A673 (cell line): ENCODE measurements at regions not wholly inside any gene's neighbourhood (a gene's known extent, or its start where the extent isn't known, plus 50 kb on each side); places are given as distances from the start of the nearest gene placed in this dataset.

Experiments
- BruUV-seq: library from RNA; stranded (reverse); fragments of 400-500 nt; replicated peaks from 2 replicates; lab custom pipeline; 2021; lab: Mats Ljungman, UMichigan
- CTCF ChIA-PET: fragments of 300-600 bp; sonication (Branson Sonifier 250); formaldehyde crosslinking; loops from one replicate; lab custom pipeline; 2022; ENCODE audit warnings: antibody characterized with exemption; lab: Charles Lee
- POLR2A ChIA-PET: fragments of 300-600 bp; sonication (Branson Sonifier 250); formaldehyde crosslinking; loops from one replicate; lab custom pipeline; 2022; ENCODE audit warnings: antibody characterized with exemption; ENCODE audit not compliant: low non-redundant PET; lab: Charles Lee
- DNase-seq: peaks from one replicate; pipeline ENCODE4 v3.0.0-alpha.2; 2015; ENCODE audit warnings: low spot score
- H3K27ac ChIP-seq: fragments of 200-600 bp; sonication (generic); 2 replicates; pipeline ENCODE4 v1.5.1; 2016; ENCODE audit warnings: mixed run types, low read depth, mild to moderate bottlenecking, mixed read lengths, antibody characterized with exemption, low read length; ENCODE audit not compliant: poor library complexity, severe bottlenecking
- H3K27me3 ChIP-seq: fragments of 200-600 bp; sonication (generic); replicated peaks from 2 replicates; pipeline ENCODE4 v1.6.1; 2017; ENCODE audit warnings: mixed run types, low read depth, mild to moderate bottlenecking, mixed read lengths, antibody characterized with exemption, low read length; ENCODE audit not compliant: insufficient read depth, poor library complexity
- H3K36me3 ChIP-seq: fragments of 200-600 bp; sonication (generic); 2 replicates; pipeline ENCODE4 v1.6.1; 2016; ENCODE audit warnings: mixed run types, mild to moderate bottlenecking, mixed read lengths, antibody characterized with exemption, low read length; ENCODE audit not compliant: insufficient read depth, poor library complexity, severe bottlenecking
- H3K4me1 ChIP-seq: fragments of 200-600 bp; sonication (generic); 2 replicates; pipeline ENCODE4 v1.6.1; 2017; ENCODE audit warnings: mixed run types, mild to moderate bottlenecking, mixed read lengths, antibody characterized with exemption, low read length; ENCODE audit not compliant: insufficient read depth, poor library complexity, severe bottlenecking
- H3K4me3 ChIP-seq: fragments of 200-600 bp; sonication (generic); 2 replicates; pipeline ENCODE4 v1.5.1; 2016; ENCODE audit warnings: low read depth, mixed run types, mild to moderate bottlenecking, mixed read lengths, low read length; ENCODE audit not compliant: poor library complexity, severe bottlenecking
- H3K9me3 ChIP-seq: fragments of 200-600 bp; sonication (generic); 2 replicates; pipeline ENCODE4 v1.6.1; 2016; ENCODE audit warnings: mixed run types, low read depth, mild to moderate bottlenecking, mixed read lengths, antibody characterized with exemption, low read length; ENCODE audit not compliant: poor library complexity, severe bottlenecking
- CTCF ChIP-seq: fragments of 300-800, 200-600 bp; sonication (generic); conservative IDR thresholded peaks from 2 replicates; pipeline ENCODE4 v1.5.1; 2017; ENCODE audit warnings: low read depth, mild to moderate bottlenecking, antibody characterized with exemption, low read length, moderate library complexity, mixed read lengths
- EZH2 ChIP-seq: fragments of 200-600 bp; sonication (generic); IDR thresholded peaks from 2 replicates; pipeline ENCODE4 v1.6.1; 2017; ENCODE audit warnings: borderline replicate concordance, low read depth, mild to moderate bottlenecking, mixed read lengths, antibody characterized with exemption, low read length; ENCODE audit not compliant: poor library complexity, severe bottlenecking
- intact Hi-C: fragments of 100-400 bp; cut with micrococcal nuclease; formaldehyde crosslinking; loops from one replicate; pipeline ENCODE4 v1.10.0; 2022; ENCODE audit not compliant: unreplicated experiment

- ChIA-PET POLR2A (no interaction called here), CTCF (no interaction called here)
- Histone ChIP-seq H3K27me3 (no peaks in the 10 kb centered on the region), H3K36me3 (no peaks in the 10 kb centered on the region), H3K4me1 (peaks cover 6% of the 10 kb centered on the region), H3K27ac (no peak overlapping the region), H3K9me3 (no peaks in the 10 kb centered on the region), H3K4me3 (no peak overlapping the region)
- BruUV-seq: no TSS peak
- DNase-seq: no peak
- intact Hi-C loops: no loop called here
- TF ChIP-seq CTCF: no peak
- no peak for TF ChIP-seq EZH2
Observed at GRCh38 chr1:220335668-220336067, 63.4 kb upstream of the RAB3GAP2 start.

- Histone ChIP-seq H3K27ac (no peak overlapping the region), H3K9me3 (no peaks in the 10 kb centered on the region), H3K4me3 (no peak overlapping the region), H3K36me3 (no peaks in the 10 kb centered on the region), H3K4me1 (peaks cover 7% of the 10 kb centered on the region), H3K27me3 (no peaks in the 10 kb centered on the region)
- BruUV-seq: no TSS peak
- TF ChIP-seq EZH2 (no peak), CTCF (no peak)
- intact Hi-C loops: no loop called here
- DNase-seq: no peak
- ChIA-PET CTCF (no interaction called here), POLR2A (no interaction called here)
Observed at GRCh38 chr1:220331318-220331717, 59.1 kb upstream of the RAB3GAP2 start.

GRCh38 chr1:220330265-220330664 is 58.0 kb upstream of the RAB3GAP2 start:
- ChIA-PET CTCF (no interaction called here), POLR2A (no interaction called here)
- H3K4me1 ChIP-seq: peaks cover 7% of the 10 kb centered on the region
- TF ChIP-seq CTCF (no peak), EZH2 (no peak)
- H3K4me3 ChIP-seq: no peak overlapping the region
- DNase-seq: peak; percentile 55
- no peaks in the 10 kb centered on the region for H3K36me3 ChIP-seq
- no TSS peak for BruUV-seq
- intact Hi-C loops: no loop called here
- no peaks in the 10 kb centered on the region for H3K9me3 ChIP-seq
- no peak overlapping the region for H3K27ac ChIP-seq
- H3K27me3 ChIP-seq: no peaks in the 10 kb centered on the region
